Superior temporal gyrus (tissue), 1 donor: ENCODE measurements at regions not wholly inside any gene's neighbourhood (a gene's known extent, or its start where the extent isn't known, plus 50 kb on each side); places are given as distances from the start of the nearest gene placed in this dataset.

Experiments used
- DNase-seq: peaks from one replicate; pipeline ENCODE4 v3.0.0-alpha.2; 2016; ENCODE audit errors: extremely low spot score

DNA sequence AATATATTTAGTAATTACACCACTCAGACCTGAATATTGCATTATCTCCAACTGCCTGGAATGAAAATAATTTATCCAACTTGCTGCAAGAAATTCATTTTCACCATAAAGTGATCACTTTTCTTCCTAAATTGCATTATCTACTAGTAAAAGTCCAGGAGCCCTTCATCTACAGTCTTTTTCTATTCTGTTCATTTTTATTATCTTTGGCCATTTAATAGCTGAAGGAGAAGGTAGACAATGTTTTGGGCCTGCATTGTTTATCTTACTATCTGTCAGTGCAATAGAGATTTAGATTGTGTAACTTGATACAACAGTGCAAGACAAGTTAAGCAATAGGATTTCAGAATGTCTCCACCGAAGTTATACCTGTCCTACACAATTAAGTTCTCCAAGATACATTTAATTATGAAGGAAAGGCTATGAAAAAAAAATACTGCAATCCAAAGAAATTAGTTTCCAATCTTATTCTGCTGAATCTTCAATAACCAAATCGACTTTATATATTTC lies 1339.7 kb upstream of the CDH6 start:
- no peak for DNase-seq

GRCh38 chr5:29852329-29852728 lies 1341.2 kb upstream of the CDH6 start:
- no peak for DNase-seq

DNA sequence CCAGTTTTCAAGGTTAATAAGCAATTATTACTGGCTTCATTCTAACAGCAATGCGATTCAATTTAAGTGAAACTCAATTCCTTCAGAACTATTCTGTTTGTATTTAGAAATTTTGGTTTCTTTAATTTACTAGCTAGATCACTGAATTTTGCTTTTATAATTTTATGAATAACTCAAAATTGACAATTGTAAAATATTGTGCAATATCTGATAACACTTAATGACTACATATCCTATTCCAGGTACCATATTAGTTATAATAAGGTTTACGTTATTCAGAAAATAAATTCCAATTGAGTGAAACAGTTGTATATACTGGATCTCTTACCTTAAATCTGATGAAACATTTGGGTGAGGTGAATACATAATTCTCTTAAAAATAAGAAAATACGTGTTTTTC lies 1348.3 kb upstream of the CDH6 start:
- DNase-seq = no peak

DNA sequence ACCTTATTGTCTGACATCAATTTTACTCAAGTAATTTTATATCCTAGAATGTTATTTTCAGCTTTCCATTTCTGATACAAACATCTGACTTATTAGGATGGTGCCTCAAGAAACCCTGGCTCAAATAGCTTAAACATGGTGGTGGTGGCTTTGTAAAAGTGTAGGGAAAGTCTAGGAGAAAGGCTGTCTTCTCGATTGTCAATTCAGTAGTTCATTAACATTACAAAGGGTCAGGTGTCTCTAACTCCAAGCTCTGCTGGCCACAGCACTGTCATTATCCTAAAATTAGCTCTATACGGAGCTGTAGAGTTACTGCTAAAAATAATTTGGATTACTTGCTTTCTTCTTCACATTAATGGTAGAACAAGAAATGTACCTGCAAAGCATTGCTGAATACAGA lies 1360.1 kb upstream of the CDH6 start:
- DNase-seq = no peak

DNA sequence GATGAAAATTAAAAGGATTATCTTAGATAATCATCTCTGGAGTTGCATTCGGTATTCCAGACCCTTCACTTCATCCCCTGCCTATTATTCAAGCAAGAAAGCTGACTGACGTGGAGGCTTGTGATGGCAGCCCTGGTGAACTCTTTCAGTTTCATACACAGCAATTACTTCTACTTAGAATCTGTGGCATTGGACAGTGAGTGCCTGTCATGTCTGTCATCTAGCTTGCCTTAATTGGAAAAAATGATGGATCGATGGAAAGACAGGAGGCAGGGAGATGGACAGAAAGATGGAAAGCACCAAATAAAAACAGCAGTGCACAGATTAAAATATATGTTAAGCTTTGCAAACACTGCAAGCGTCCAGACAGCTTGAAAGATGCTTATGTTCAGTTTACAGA lies 1371.0 kb upstream of the CDH6 start:
- no peak for DNase-seq

GRCh38 chr5:29811914-29812679 lies 1381.4 kb upstream of the CDH6 start:
- no peak for DNase-seq

- DNase-seq = no peak
Observed at GRCh38 chr5:29805804-29806203, 1387.7 kb upstream of the CDH6 start.

DNA sequence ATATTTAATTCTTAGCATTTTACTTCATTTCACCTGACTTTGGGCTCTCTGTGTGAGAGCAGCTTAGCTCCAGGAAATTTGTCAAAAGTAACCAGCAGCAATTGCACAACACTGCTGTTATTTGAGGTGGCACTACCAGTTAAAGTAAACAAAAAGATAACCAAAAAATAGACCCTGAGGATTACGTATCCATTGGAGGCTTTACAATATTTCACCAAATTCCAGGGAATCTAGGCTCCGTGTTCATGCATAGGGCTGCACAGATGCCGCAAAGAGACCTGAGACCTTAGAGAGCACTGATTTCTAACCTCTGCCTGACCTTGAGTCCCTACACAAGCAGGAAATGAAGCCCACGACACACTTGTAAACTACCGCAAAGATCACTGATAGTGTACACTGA lies 1392.7 kb upstream of the CDH6 start:
- no peak for DNase-seq

GRCh38 chr5:29796013-29796412 lies 1397.5 kb upstream of the CDH6 start:
- DNase-seq = no peak

GRCh38 chr5:29795096-29795652 lies 1398.3 kb upstream of the CDH6 start:
- no peak for DNase-seq

- DNase-seq = no peak
Observed at GRCh38 chr5:29794141-29794787, 1399.2 kb upstream of the CDH6 start.

DNA sequence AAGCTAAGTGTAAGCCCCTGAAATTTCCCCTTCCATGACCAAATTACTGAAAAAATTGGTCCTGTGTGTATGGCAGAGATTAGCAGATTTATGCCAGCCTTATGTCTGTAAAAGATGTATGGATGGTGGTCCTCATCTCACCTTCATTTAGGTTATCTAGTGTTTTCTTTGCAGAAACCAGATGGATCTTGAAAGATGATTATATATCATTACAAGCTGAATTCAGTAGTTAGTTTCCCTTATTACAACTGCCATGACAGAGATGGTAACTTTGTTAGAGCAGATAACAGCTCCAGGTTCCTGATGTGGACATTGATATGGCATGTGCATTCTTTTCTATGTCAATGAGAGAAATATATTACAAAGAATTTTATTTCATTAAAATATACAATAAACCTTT lies 1403.2 kb upstream of the CDH6 start:
- no peak for DNase-seq

DNA sequence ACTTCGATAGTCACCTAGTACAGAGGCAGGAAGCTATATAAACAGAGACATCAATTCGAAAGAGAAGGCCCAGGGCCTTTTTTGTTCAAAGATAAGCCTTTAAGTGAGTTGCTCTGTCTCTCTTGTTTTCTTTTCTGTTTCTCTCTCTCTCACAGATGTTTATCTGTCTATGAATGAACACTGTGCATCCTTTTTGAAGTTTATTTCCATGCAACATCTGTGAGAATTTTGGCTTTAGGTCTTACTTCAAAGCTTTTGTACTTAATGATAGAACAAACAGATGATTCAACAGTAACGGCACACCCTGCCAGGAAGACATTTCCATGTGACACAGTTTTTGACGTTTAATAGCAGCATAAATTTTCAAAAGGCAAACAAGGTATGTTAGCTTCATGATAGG lies 1413.1 kb upstream of the CDH6 start:
- DNase-seq = no peak

DNA sequence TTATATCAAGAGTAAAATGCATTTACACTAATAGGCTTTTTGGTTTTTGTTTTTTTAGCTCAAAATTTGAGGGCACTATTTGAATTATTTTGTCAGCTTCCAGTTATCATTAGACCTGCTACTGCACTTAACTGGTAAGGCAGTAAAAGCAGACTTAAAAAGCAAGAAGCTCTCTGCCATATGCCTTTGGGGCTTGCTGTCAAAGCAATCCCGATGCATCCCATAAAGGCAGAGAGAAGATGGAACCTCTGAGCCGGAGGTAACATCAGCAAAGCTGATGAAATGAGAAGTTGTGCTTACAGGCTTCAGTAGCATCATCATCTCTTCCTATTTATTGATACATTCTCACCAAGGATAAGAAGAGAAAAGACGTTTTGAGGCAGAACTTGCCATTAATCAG lies 1414.3 kb upstream of the CDH6 start:
- DNase-seq = no peak

DNA sequence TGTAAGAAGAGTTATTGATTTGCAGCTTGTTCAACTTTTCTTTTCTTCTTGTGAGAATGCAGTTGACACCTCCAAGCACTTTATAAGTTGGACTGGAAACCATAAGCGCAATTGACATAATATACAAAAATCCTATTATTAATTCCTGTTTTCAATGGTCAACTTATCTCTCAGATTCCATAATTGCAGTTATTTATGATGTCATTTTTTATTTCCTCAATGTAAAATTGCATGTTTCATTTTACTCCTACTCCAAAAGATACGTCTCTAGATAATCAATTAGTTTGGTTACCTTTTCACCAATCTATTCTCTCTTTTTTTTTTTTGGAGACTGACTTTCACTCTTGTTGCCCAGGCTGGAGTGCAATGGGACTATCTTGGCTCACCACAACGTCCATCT lies 1416.1 kb upstream of the CDH6 start:
- no peak for DNase-seq

GRCh38 chr5:29770936-29771335 lies 1422.5 kb upstream of the CDH6 start:
- no peak for DNase-seq

GRCh38 chr5:29769474-29769873 lies 1424.0 kb upstream of the CDH6 start:
- no peak for DNase-seq

GRCh38 chr5:29758986-29759421 lies 1434.5 kb upstream of the CDH6 start:
- DNase-seq = no peak

- no peak for DNase-seq
Observed at GRCh38 chr5:29750453-29750852, 1443.0 kb upstream of the CDH6 start.

GRCh38 chr5:29744618-29745017 lies 1448.9 kb upstream of the CDH6 start:
- DNase-seq = no peak

DNA sequence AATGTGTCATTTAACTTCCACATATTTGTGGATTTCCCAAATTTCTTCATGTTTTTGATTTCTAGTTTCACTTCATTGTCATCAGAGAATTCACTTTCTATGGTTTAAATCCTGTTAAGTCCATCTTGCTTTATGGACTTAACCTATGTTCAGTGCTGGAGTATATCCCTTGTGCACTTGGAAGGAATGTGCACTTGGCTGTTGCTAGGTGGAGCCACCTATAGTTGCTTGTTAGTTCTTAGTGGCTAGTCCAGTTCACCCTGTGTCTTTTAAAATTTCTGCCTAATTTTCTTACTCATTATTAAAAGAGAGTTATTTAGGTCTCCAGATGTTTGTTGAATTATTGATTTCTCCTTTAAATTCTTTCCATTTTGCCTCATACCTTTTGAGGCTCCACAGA lies 1472.5 kb upstream of the CDH6 start:
- DNase-seq = no peak

- DNase-seq = no peak
Observed at GRCh38 chr5:29719171-29719570, 1474.3 kb upstream of the CDH6 start.

GRCh38 chr5:29715167-29715566 lies 1478.3 kb upstream of the CDH6 start:
- DNase-seq = no peak
